ENCODE measurements at regions not wholly inside any gene's neighbourhood (a gene's known extent, or its start where the extent isn't known, plus 50 kb on each side); places are given as distances from the start of the nearest gene placed in this dataset.

DNA sequence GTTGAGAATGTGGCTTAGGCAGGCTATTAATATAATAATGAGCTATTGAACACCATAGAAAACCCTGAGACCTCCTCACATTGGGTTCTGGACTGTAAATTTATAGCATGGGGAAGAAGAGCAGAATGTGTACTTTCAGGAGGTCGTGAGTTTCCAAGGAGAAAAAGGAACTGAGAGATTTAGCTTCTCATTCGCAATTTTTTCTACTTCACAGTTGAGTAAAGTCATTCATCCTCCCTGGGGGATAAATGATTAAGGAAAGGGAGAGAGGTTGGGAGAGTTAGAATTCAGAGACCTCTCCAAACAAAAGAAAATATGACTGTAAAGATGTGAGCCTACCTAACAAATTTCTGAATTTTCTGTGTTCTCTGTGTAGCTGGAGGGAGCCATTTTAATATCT is 205.8 kb upstream of the CYRIA start:
- TF ChIP-seq, protein P1, sequence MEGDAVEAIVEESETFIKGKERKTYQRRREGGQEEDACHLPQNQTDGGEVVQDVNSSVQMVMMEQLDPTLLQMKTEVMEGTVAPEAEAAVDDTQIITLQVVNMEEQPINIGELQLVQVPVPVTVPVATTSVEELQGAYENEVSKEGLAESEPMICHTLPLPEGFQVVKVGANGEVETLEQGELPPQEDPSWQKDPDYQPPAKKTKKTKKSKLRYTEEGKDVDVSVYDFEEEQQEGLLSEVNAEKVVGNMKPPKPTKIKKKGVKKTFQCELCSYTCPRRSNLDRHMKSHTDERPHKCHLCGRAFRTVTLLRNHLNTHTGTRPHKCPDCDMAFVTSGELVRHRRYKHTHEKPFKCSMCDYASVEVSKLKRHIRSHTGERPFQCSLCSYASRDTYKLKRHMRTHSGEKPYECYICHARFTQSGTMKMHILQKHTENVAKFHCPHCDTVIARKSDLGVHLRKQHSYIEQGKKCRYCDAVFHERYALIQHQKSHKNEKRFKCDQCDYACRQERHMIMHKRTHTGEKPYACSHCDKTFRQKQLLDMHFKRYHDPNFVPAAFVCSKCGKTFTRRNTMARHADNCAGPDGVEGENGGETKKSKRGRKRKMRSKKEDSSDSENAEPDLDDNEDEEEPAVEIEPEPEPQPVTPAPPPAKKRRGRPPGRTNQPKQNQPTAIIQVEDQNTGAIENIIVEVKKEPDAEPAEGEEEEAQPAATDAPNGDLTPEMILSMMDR (IDR thresholded peaks at IDR 0.05), result no peak
- no peak for TF ChIP-seq POLR2AphosphoS5 (IDR thresholded peaks at IDR 0.05)
